A549 (cell line): ENCODE measurements at regions not wholly inside any gene's neighbourhood (a gene's known extent, or its start where the extent isn't known, plus 50 kb on each side); places are given as distances from the start of the nearest gene placed in this dataset.

Experiments used
- ATAC-seq, 2 experiments: fragments of 200-7000 bp in 1 of 2; fragments of >200 bp in 1 of 2; cut with Nextera tagmentation in 1 of 2; cut with Tn5 transposase in 1 of 2; 3 replicates each; pipeline versions ENCODE4 v1.8.0 to v1.9.1; 2018 to 2020; ENCODE audit warnings: mild to moderate bottlenecking in 1 of 2, moderate library complexity in 1 of 2
- CTCF ChIA-PET: fragments of 300-600 bp; sonication (Branson Sonifier 250); formaldehyde crosslinking; extraction: SDS; loops from one replicate; lab custom pipeline; 2021; ENCODE audit warnings: antibody characterized with exemption, inconsistent platforms; lab: Yijun Ruan, JAX
- POLR2A ChIA-PET: fragments of 350-600 bp; formaldehyde crosslinking; extraction: SDS; loops from one replicate; lab custom pipeline; 2021; ENCODE audit warnings: antibody characterized with exemption, inconsistent platforms; lab: Yijun Ruan, JAX
- DNase-seq, 2 experiments: peaks; one replicate each; pipeline versions ENCODE4 v3.0.0 to v3.0.0-alpha.2; 2011 to 2016; ENCODE audit warnings: low read depth in 1 of 2, low spot score in 1 of 2
- FAIRE-seq: peaks from 2 replicates; lab custom pipeline; 2011; peaks lifted over from hg19 to GRCh38; lab: Jason Lieb, UNC
- H3K27ac ChIP-seq, 2 experiments: fragments of >200 bp; sonication (Bioruptor Twin); formaldehyde crosslinking; 3 replicates each; pipeline ENCODE4 v1.5.1; 2016 to 2017
- H3K4me1 ChIP-seq: fragments of >200 bp; sonication (Bioruptor Twin); formaldehyde crosslinking; 3 replicates; pipeline ENCODE4 v1.6.1; 2016
- H3K4me2 ChIP-seq: fragments of >200 bp; sonication (Bioruptor Twin); formaldehyde crosslinking; 3 replicates; pipeline ENCODE4 v1.6.1; 2016
- H3K4me3 ChIP-seq: fragments of >200 bp; sonication (Bioruptor Twin); formaldehyde crosslinking; 3 replicates; pipeline ENCODE4 v1.5.1; 2016
- H3K9me3 ChIP-seq: fragments of >200 bp; sonication (Bioruptor Twin); formaldehyde crosslinking; 3 replicates; pipeline ENCODE4 v1.6.1; 2016
- BHLHE40 ChIP-seq: IDR thresholded peaks from 2 replicates; pipeline ENCODE4 v1.6.1; 2012; ENCODE audit warnings: low read depth, low read length, inconsistent platforms
- CBX8 ChIP-seq: fragments of 200-600 bp; sonication (generic); IDR thresholded peaks from 2 replicates; pipeline ENCODE4 v1.6.1; 2016
- CEBPB ChIP-seq, 2 experiments: fragments of >200 bp in 1 of 2; sonication (Bioruptor Twin) in 1 of 2; formaldehyde crosslinking in 1 of 2; IDR thresholded peaks; 2 replicates each; pipeline ENCODE4 v1.6.1; 2012 to 2016
- CHD2 ChIP-seq: fragments of 150-350 bp; IDR thresholded peaks from 2 replicates; pipeline ENCODE4 v1.6.1; 2014; ENCODE audit warnings: low read length; ENCODE audit not compliant: partially characterized antibody
- CHD4 ChIP-seq: fragments of 200-600 bp; sonication (generic); IDR thresholded peaks from 2 replicates; pipeline ENCODE4 v1.6.1; 2016; ENCODE audit warnings: antibody characterized with exemption, mild to moderate bottlenecking, borderline replicate concordance
- E2F6 ChIP-seq: IDR thresholded peaks from 2 replicates; pipeline ENCODE4 v1.6.1; 2012; ENCODE audit warnings: low read depth, borderline replicate concordance
- EHMT2 ChIP-seq: fragments of 200-600 bp; sonication (generic); IDR thresholded peaks from 2 replicates; pipeline ENCODE4 v1.6.1; 2016; ENCODE audit warnings: antibody characterized with exemption, low read depth, mild to moderate bottlenecking, moderate library complexity
- ELK1 ChIP-seq: fragments of 150-350 bp; IDR thresholded peaks from 2 replicates; pipeline ENCODE4 v1.6.1; 2014; ENCODE audit warnings: low read depth, mild to moderate bottlenecking, low read length
- FOSB ChIP-seq: fragments of 250-450 bp; sonication (Bioruptor Pico); IDR thresholded peaks from 2 replicates; pipeline ENCODE4 v1.5.0; 2020; ENCODE audit warnings: mild to moderate bottlenecking, moderate library complexity
- FOXS1 ChIP-seq: fragments of 250-450 bp; sonication (Bioruptor Pico); IDR thresholded peaks from 2 replicates; pipeline ENCODE4 v1.5.0; 2020; ENCODE audit warnings: mild to moderate bottlenecking, moderate library complexity
- GATA3 ChIP-seq: IDR thresholded peaks from 2 replicates; pipeline ENCODE4 v1.6.1; 2012; ENCODE audit warnings: borderline replicate concordance
- HDAC2 ChIP-seq: fragments of 200-600 bp; sonication (generic); IDR thresholded peaks from 2 replicates; pipeline ENCODE4 v1.6.1; 2016
- HOXA7 ChIP-seq: fragments of 250-450 bp; sonication (Bioruptor Pico); IDR thresholded peaks from 2 replicates; pipeline ENCODE4 v1.5.0; 2020; ENCODE audit warnings: mild to moderate bottlenecking, moderate library complexity
- HOXB5 ChIP-seq: fragments of 250-450 bp; sonication (Bioruptor Pico); IDR thresholded peaks from 2 replicates; pipeline ENCODE4 v1.5.0; 2020; ENCODE audit warnings: mild to moderate bottlenecking, moderate library complexity
- JUNB ChIP-seq: fragments of >200 bp; sonication (Bioruptor Twin); formaldehyde crosslinking; IDR thresholded peaks from 2 replicates; pipeline ENCODE4 v1.6.1; 2016
- KDM1A ChIP-seq: fragments of 200-600 bp; sonication (generic); IDR thresholded peaks from 2 replicates; pipeline ENCODE4 v1.6.1; 2016; ENCODE audit warnings: low read depth, mild to moderate bottlenecking
- MAX ChIP-seq: IDR thresholded peaks from 2 replicates; pipeline ENCODE4 v1.6.1; 2012
- MAZ ChIP-seq: fragments of 150-350 bp; IDR thresholded peaks from 2 replicates; pipeline ENCODE4 v1.6.1; 2014; ENCODE audit warnings: antibody characterized with exemption, low read depth, low read length, borderline replicate concordance
- MYC ChIP-seq: IDR thresholded peaks from 2 replicates; pipeline ENCODE4 v1.6.1; 2012; ENCODE audit warnings: mild to moderate bottlenecking, inconsistent platforms, low read length, improper control_type of control experiment, borderline replicate concordance
- NPAS2 ChIP-seq: fragments of 250-450 bp; sonication (Bioruptor Pico); IDR thresholded peaks from 2 replicates; pipeline ENCODE4 v1.8.0; 2022; ENCODE audit warnings: mild to moderate bottlenecking, moderate library complexity, borderline replicate concordance
- PHF8 ChIP-seq: fragments of 200-600 bp; sonication (generic); IDR thresholded peaks from 2 replicates; pipeline ENCODE4 v1.6.1; 2016; ENCODE audit warnings: low read depth, mild to moderate bottlenecking, antibody characterized with exemption, moderate library complexity, borderline replicate concordance
- POLR2A ChIP-seq: IDR thresholded peaks from 2 replicates; pipeline ENCODE4 v1.6.1; 2012; ENCODE audit warnings: mild to moderate bottlenecking, low read length
- POLR2AphosphoS2 ChIP-seq: conservative IDR thresholded peaks from 2 replicates; pipeline ENCODE4 v1.6.1; 2012; ENCODE audit warnings: low read length, improper control_type of control experiment, inconsistent platforms
- RARB ChIP-seq: fragments of 250-450 bp; sonication (Bioruptor Pico); IDR thresholded peaks from 2 replicates; pipeline ENCODE4 v1.8.0; 2021; ENCODE audit warnings: mild to moderate bottlenecking, moderate library complexity
- RFX5 ChIP-seq: fragments of 450-650 bp; IDR thresholded peaks from 2 replicates; pipeline ENCODE4 v1.7.1; 2014; ENCODE audit warnings: antibody characterized with exemption, mild to moderate bottlenecking, moderate library complexity
- TP53 ChIP-seq: fragments of 250-450 bp; sonication (Bioruptor Pico); IDR thresholded peaks from 2 replicates; pipeline ENCODE4 v1.5.0; 2021; ENCODE audit warnings: mild to moderate bottlenecking, moderate library complexity
- ZFP36 ChIP-seq: fragments of 450-650 bp; IDR thresholded peaks from 2 replicates; pipeline ENCODE4 v1.6.1; 2014; ENCODE audit warnings: borderline replicate concordance; ENCODE audit not compliant: partially characterized antibody
- ZSCAN20 ChIP-seq: fragments of 250-450 bp; sonication (Bioruptor Pico); IDR thresholded peaks from 2 replicates; pipeline ENCODE4 v1.8.0; 2022; ENCODE audit warnings: mild to moderate bottlenecking, moderate library complexity
- WGBS: methylation state at CpG from one replicate; pipeline ENCODE4 v1.1.6; 2017; ENCODE audit errors: missing lambda C conversion rate; 5-methylcytosine and 5-hydroxymethylcytosine counted together

GRCh38 chr6:143583542-143584327 is 72.2 kb upstream of the FUCA2 start (continued):
- TF ChIP-seq E2F6 = no peak

GRCh38 chr6:143581835-143582480 is 70.4 kb upstream of the FUCA2 start:
- POLR2A ChIA-PET = no interaction called here
- TF ChIP-seq CHD4 (no peak), ZFP36 (no peak), MAZ (no peak), ZSCAN20 (CRISPR knock-in tag) (no peak), TP53 (no peak), POLR2A (no peak), ELK1 (no peak), CEBPB (IDR thresholded peaks at IDR 0.05) (no peak), HOXA7 (no peak), FOXS1 (CRISPR knock-in tag) (no peak), HOXB5 (CRISPR knock-in tag) (no peak), BHLHE40 (no peak), FOSB (CRISPR knock-in tag) (no peak), GATA3 (no peak), EHMT2 (no peak), RARB (no peak), JUNB (no peak), POLR2AphosphoS2 (no peak), CHD2 (no peak)
- DNase-seq (no peak), FAIRE-seq (no peak), ATAC-seq (no peak)
- CTCF ChIA-PET = interaction anchor here (0.6 to 3.0 kb wide), 4 partner anchors 10 to 431 kb away, joined by 3 to 11 read pairs (median 4); no protein-coding TSS in a partner anchor
- Histone ChIP-seq H3K4me3 (no peak overlapping the region), H3K4me1 (no peaks in the 10 kb centered on the region), H3K4me2 (no peak overlapping the region), H3K9me3 (no peaks in the 10 kb centered on the region), H3K27ac (no peak overlapping the region)
- WGBS = 43% methylated on average over 3 of the region's 3 CpGs

GRCh38 chr6:143579703-143580102 is 68.2 kb upstream of the FUCA2 start:
- FAIRE-seq = no peak
- CTCF ChIA-PET = interaction anchor here (4.2 kb wide), 1 partner anchor 433 kb away, joined by 22 read pairs; no protein-coding TSS in a partner anchor

More at GRCh38 chr6:143579703-143580102, 68.2 kb upstream of the FUCA2 start:
- Histone ChIP-seq H3K27ac (no peak overlapping the region), H3K4me2 (no peak overlapping the region), H3K4me1 (no peaks in the 10 kb centered on the region), H3K9me3 (no peaks in the 10 kb centered on the region), H3K4me3 (no peak overlapping the region)
- 92% methylated on average over 8 of the region's 8 CpGs for WGBS
- TF ChIP-seq PHF8 (no peak), CHD4 (no peak), HOXB5 (CRISPR knock-in tag) (no peak), ELK1 (no peak), RFX5 (no peak), ZFP36 (no peak), MYC (no peak), NPAS2 (CRISPR knock-in tag) (no peak), MAX (no peak), HDAC2 (no peak), CBX8 (no peak), KDM1A (no peak)
- ATAC-seq = no peak
- DNase-seq = no peak
- POLR2A ChIA-PET = no interaction called here
